ENCODE measurements at regions not wholly inside any gene's neighbourhood (a gene's known extent, or its start where the extent isn't known, plus 50 kb on each side); places are given as distances from the start of the nearest gene placed in this dataset.

- no peak for DNase-seq (ENCODE audit: low read depth)
These were observed 125.1 kb upstream of the SLC25A36 start for GRCh38 chr3:140816372-140817195.

GRCh38 chr3:140821493-140821892 is 120.1 kb upstream of the SLC25A36 start:
- no peak for DNase-seq (ENCODE audit: low read depth)

GRCh38 chr3:140822401-140823047 is 119.1 kb upstream of the SLC25A36 start:
- no peak for DNase-seq (ENCODE audit: low read depth)

GRCh38 chr3:140823106-140823505 is 118.5 kb upstream of the SLC25A36 start:
- no peak for DNase-seq (ENCODE audit: low read depth)

GRCh38 chr3:140827894-140828293 is 113.7 kb upstream of the SLC25A36 start:
- no peak for DNase-seq (ENCODE audit: low read depth)

GRCh38 chr3:140828585-140828984 is 113.1 kb upstream of the SLC25A36 start:
- DNase-seq (ENCODE audit: low read depth), result no peak

- no peak for DNase-seq (ENCODE audit: low read depth)
These were observed 111.8 kb upstream of the SLC25A36 start for GRCh38 chr3:140829796-140830195.

- DNase-seq (ENCODE audit: low read depth), result no peak
These were observed 111.2 kb upstream of the SLC25A36 start for GRCh38 chr3:140830391-140830790.

GRCh38 chr3:140832883-140833282 is 108.8 kb upstream of the SLC25A36 start:
- no peak for DNase-seq (ENCODE audit: low read depth)

- no peak for DNase-seq (ENCODE audit: low read depth)
These were observed 107.2 kb upstream of the SLC25A36 start for GRCh38 chr3:140834266-140835037.

- DNase-seq (ENCODE audit: low read depth), result no peak
These were observed 98.5 kb upstream of the SLC25A36 start for GRCh38 chr3:140842984-140843649.

GRCh38 chr3:140843656-140844055 is 98.0 kb upstream of the SLC25A36 start:
- no peak for DNase-seq (ENCODE audit: low read depth)

GRCh38 chr3:140844072-140844471 is 97.6 kb upstream of the SLC25A36 start:
- DNase-seq (ENCODE audit: low read depth), result no peak

- no peak for DNase-seq (ENCODE audit: low read depth)
These were observed 95.8 kb upstream of the SLC25A36 start for GRCh38 chr3:140845882-140846281.

- no peak for DNase-seq (ENCODE audit: low read depth)
These were observed 93.0 kb upstream of the SLC25A36 start for GRCh38 chr3:140848666-140849065.

GRCh38 chr3:140850210-140850955 is 91.3 kb upstream of the SLC25A36 start:
- DNase-seq (ENCODE audit: low read depth), result no peak

GRCh38 chr3:140854961-140855360 is 86.7 kb upstream of the SLC25A36 start:
- no peak for DNase-seq (ENCODE audit: low read depth)

- no peak for DNase-seq (ENCODE audit: low read depth)
These were observed 84.7 kb upstream of the SLC25A36 start for GRCh38 chr3:140856905-140857304.

GRCh38 chr3:140857993-140858392 is 83.6 kb upstream of the SLC25A36 start:
- DNase-seq (ENCODE audit: low read depth), result no peak

GRCh38 chr3:140859592-140860336 is 81.9 kb upstream of the SLC25A36 start:
- no peak for DNase-seq (ENCODE audit: low read depth)

- DNase-seq (ENCODE audit: low read depth), result peak; percentile 4
These were observed 78.0 kb upstream of the SLC25A36 start for GRCh38 chr3:140863580-140864009.
